Activated T-helper 1 cell treated with anti-CD3 and anti-CD28 coated beads, Interleukin-12 subunit alpha, Interleukin-12 subunit beta, Interleukin-2, Interleukin-4 antibody, amounts not matched to agents 30 ng/mL and 10 ng/mL and 1 ng/mL, durations not matched to agents 14 hours and 24 hours and 36 hours (primary cell): ENCODE measurements at regions not wholly inside any gene's neighbourhood (a gene's known extent, or its start where the extent isn't known, plus 50 kb on each side); places are given as distances from the start of the nearest gene placed in this dataset.

Source experiments
- DNase-seq: peaks from one replicate; pipeline ENCODE4 v3.0.0; 2021; ENCODE audit warnings: low spot score
- H3K27ac Mint-ChIP-seq: one replicate; pipeline ENCODE4 v1.8.0; 2021; ENCODE audit warnings: mild to moderate bottlenecking, mixed read lengths
- H3K27me3 Mint-ChIP-seq: one replicate; pipeline ENCODE4 v1.8.0; 2022; ENCODE audit warnings: mild to moderate bottlenecking, moderate library complexity, mixed read lengths; ENCODE audit not compliant: insufficient read depth
- H3K36me3 Mint-ChIP-seq: one replicate; pipeline ENCODE4 v1.8.0; 2021; ENCODE audit warnings: low read depth, mixed read lengths
- H3K4me1 Mint-ChIP-seq: one replicate; pipeline ENCODE4 v1.8.0; 2021; ENCODE audit warnings: low read depth, mixed read lengths
- H3K4me3 Mint-ChIP-seq: one replicate; pipeline ENCODE4 v1.8.0; 2021; ENCODE audit warnings: mild to moderate bottlenecking, moderate library complexity, mixed read lengths
- H3K9me3 Mint-ChIP-seq: one replicate; pipeline ENCODE4 v1.8.0; 2021; ENCODE audit warnings: mixed read lengths
- intact Hi-C: fragments of 100-400 bp; cut with micrococcal nuclease; formaldehyde crosslinking; loops from one replicate; pipeline ENCODE4 v1.15.1; 2024

DNA sequence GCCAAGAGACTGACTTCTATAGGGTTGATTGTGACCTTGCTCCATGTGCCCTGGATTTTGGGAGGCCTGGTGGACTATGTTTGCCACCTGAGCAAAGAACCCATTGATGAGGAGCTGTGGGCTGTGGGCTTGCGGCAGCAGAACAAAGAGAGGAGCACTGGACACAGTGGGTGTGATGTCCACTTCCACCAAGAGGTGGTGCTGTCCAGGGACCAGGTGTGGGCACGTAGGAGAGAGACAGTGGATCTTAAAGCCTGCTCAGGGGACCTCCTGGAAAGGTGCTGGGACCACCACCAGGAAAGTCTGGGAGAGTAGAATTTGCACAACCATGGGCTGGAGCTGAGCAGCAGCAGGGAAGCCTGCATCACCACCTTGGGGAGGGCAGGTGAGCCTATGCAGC lies 106.7 kb upstream of the ETS2 start:
- H3K36me3 Mint-ChIP-seq, result no peaks in the 10 kb centered on the region
- no peak overlapping the region for H3K4me3 Mint-ChIP-seq
- H3K27me3 Mint-ChIP-seq, result peaks cover 2% of the 10 kb centered on the region
- intact Hi-C loops, result no loop called here
- no peak for DNase-seq
- no peaks in the 10 kb centered on the region for H3K9me3 Mint-ChIP-seq
- H3K27ac Mint-ChIP-seq, result no peak overlapping the region
- H3K4me1 Mint-ChIP-seq, result no peaks in the 10 kb centered on the region

DNA sequence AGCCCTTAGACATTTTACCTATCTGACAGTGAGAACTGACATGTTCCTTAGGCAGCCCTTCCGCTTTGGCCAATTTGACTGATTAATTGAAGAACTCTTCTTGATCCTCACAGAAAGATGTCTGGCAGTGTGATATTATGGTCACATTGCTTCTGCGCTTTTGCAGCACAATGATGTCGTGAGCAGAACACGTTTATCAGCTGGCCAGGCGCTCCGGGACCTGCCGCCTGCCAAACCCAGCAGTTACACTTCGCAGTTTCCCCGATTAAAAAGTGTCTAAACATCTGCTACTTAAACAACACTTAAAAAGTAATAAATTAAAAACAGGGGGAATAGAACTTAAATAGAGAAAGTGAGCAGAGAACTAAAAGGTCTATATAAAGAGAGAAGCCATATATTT lies 103.5 kb upstream of the ETS2 start:
- Mint-ChIP-seq H3K4me1 (no peaks in the 10 kb centered on the region), H3K36me3 (no peaks in the 10 kb centered on the region), H3K4me3 (no peak overlapping the region), H3K9me3 (no peaks in the 10 kb centered on the region), H3K27me3 (peaks cover 4% of the 10 kb centered on the region), H3K27ac (no peak overlapping the region)
- intact Hi-C loops, result no loop called here
- DNase-seq, result no peak

DNA sequence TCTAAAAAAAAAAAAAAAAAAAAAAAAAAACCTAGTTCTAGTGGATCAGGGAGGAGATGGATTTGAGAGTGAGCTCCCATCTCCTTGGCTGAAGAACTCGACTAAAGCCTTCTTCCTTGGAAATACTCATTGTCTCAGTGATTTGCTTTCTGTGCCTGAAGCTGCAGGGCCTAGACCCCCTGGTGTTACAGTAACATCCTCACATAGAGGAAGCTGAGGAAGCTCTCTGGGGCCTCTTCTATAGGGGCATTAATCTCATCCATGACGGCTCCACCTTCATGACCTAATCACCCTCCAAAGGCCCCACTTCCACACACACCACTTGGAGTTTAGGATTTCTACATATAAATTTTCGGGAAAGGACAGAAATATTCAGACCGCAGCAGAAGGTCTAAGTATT lies 95.9 kb upstream of the ETS2 start:
- Mint-ChIP-seq H3K4me3 (no peak overlapping the region), H3K27me3 (peaks cover 15% of the 10 kb centered on the region), H3K4me1 (no peaks in the 10 kb centered on the region), H3K27ac (no peak overlapping the region), H3K36me3 (no peaks in the 10 kb centered on the region), H3K9me3 (no peaks in the 10 kb centered on the region)
- no peak for DNase-seq
- intact Hi-C loops, result loop anchor here (5.0 kb wide), 1 partner anchor 203 kb away; no protein-coding TSS in a partner anchor

DNA sequence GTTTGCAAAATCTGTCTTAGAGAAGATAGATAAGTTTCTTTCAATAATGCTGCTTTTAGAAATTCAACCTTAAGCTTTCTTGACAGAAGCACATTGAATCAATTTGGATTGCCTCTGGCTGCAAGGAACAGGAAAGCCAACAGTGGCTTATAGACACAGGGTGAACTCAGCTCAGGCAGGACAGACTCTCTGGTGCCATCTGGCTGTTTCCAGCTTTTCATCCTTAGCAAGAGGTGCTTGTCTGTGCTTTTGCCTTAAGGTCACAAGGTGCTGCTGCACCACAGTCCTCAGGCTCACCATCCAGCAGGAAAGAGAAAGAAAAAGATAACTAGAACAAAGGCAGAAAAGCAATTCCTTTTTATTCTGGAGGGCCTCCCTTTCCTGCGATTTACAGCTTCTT lies 93.7 kb upstream of the ETS2 start:
- peaks cover 15% of the 10 kb centered on the region for H3K27me3 Mint-ChIP-seq
- H3K36me3 Mint-ChIP-seq, result no peaks in the 10 kb centered on the region
- no peak overlapping the region for H3K4me3 Mint-ChIP-seq
- H3K4me1 Mint-ChIP-seq, result no peaks in the 10 kb centered on the region
- intact Hi-C loops, result loop anchor here (5.0 kb wide), 1 partner anchor 205 kb away; no protein-coding TSS in a partner anchor
- no peaks in the 10 kb centered on the region for H3K9me3 Mint-ChIP-seq
- no peak overlapping the region for H3K27ac Mint-ChIP-seq
- DNase-seq, result no peak

DNA sequence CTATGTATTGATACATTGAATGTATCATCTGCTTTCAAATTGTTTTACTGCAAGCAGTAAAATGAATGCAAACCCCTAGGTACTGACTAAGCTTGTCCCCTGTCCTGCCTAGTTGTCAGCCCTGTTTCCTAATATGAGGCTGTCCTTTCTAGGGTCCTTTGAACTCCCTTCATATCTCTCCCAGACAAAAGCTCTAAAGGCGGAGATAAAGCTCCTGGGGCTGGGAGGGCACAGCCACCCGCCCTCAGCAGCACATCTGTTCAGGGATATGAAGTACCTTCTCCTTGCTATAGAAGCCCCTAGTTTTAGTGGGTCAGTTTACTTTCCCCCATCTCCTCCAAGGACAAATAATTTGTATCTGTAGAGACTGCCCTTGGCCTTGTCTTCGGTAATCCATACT lies 93.1 kb upstream of the ETS2 start:
- peaks cover 15% of the 10 kb centered on the region for H3K27me3 Mint-ChIP-seq
- no peak overlapping the region for H3K27ac Mint-ChIP-seq
- intact Hi-C loops, result loop anchor here (5.0 kb wide), 1 partner anchor 205 kb away; no protein-coding TSS in a partner anchor
- no peaks in the 10 kb centered on the region for H3K4me1 Mint-ChIP-seq
- no peak for DNase-seq
- H3K9me3 Mint-ChIP-seq, result no peaks in the 10 kb centered on the region
- no peaks in the 10 kb centered on the region for H3K36me3 Mint-ChIP-seq
- no peak overlapping the region for H3K4me3 Mint-ChIP-seq

DNA sequence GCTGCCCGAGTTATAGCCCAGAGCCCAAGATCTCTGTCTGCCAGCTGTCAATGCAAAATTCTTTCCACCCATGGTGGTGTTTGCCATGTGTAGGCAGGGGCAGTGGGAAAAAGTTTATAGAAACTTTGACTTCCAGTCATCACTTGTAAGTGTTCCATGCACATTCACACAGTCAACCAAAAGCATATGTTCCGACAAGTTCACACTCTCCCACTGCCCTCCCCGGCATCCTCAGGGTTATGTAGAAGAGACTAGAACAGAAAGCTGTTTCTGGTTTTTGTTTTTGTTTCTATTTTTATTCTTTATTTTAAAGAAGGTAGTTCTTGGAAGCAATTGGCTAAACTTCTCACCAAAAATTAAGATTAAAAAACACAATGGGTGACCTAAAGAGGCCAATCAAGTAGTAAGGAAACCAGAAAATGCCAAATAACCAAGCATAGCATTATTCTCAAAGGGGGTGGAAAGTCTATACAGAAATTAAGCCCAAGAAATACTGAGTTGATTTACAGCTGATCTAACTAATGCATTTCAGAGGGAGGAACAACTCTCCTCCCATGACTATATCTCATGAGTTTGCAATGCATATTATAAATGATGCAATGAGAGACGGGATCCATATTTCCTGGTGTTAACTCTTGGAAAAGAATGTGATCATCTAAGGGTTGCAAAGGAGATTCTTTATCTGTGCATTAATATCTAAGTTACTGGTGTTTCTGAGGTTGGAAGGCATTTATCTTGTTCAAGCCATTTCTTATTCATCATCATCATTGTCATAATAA lies 91.5 kb upstream of the ETS2 start:
- no peak overlapping the region for H3K4me3 Mint-ChIP-seq
- no peak overlapping the region for H3K27ac Mint-ChIP-seq
- H3K27me3 Mint-ChIP-seq, result peaks cover 13% of the 10 kb centered on the region
- no peaks in the 10 kb centered on the region for H3K4me1 Mint-ChIP-seq
- no peaks in the 10 kb centered on the region for H3K36me3 Mint-ChIP-seq
- no peak for DNase-seq
- intact Hi-C loops, result loop anchor here (5.0 kb wide), 1 partner anchor 207 kb away; no protein-coding TSS in a partner anchor
- no peaks in the 10 kb centered on the region for H3K9me3 Mint-ChIP-seq

DNA sequence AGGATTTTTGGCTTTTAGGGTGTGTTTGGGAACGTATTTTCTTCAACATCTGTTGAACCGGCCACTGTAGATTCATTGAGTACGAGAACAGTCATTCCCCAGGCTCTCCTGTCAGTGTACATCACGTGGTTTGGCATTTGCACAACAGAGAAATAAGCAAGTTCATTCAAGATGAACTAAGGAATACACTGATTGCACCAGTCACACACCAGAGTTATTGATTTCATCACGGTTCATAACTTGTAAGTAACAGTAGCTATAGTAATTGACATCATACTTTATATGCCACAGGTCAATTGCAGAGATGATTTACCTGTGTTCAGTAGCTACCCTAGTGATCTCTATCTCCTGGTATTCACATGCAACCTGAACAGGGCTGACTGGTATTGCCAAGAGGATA lies 90.7 kb upstream of the ETS2 start:
- intact Hi-C loops, result loop anchor here (5.0 kb wide), 1 partner anchor 208 kb away; no protein-coding TSS in a partner anchor
- Mint-ChIP-seq H3K27ac (no peak overlapping the region), H3K4me3 (no peak overlapping the region), H3K36me3 (no peaks in the 10 kb centered on the region), H3K9me3 (no peaks in the 10 kb centered on the region), H3K4me1 (no peaks in the 10 kb centered on the region), H3K27me3 (peaks cover 13% of the 10 kb centered on the region)
- DNase-seq, result no peak

DNA sequence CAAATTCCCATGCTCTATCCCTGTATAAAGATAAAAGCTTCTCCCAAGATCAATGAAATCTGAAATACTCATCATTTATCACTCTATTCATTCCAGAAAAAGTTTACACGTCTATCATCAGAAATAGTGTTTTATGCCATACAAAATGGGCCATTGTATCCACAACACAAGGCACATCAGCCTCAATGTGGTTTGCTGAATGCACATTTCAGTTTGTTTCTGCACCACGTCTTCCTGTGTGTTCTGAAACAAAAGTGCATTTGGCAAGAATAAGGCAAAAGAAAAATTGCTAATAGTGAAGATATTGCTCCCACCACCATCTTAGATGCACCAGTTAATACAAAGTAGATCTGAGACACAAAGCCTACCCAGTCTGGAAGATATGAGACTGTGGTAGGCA lies 89.6 kb upstream of the ETS2 start:
- no peaks in the 10 kb centered on the region for H3K36me3 Mint-ChIP-seq
- H3K9me3 Mint-ChIP-seq, result no peaks in the 10 kb centered on the region
- no peak overlapping the region for H3K4me3 Mint-ChIP-seq
- peaks cover 11% of the 10 kb centered on the region for H3K27me3 Mint-ChIP-seq
- no peak overlapping the region for H3K27ac Mint-ChIP-seq
- no peak for DNase-seq
- H3K4me1 Mint-ChIP-seq, result no peaks in the 10 kb centered on the region
- intact Hi-C loops, result no loop called here

DNA sequence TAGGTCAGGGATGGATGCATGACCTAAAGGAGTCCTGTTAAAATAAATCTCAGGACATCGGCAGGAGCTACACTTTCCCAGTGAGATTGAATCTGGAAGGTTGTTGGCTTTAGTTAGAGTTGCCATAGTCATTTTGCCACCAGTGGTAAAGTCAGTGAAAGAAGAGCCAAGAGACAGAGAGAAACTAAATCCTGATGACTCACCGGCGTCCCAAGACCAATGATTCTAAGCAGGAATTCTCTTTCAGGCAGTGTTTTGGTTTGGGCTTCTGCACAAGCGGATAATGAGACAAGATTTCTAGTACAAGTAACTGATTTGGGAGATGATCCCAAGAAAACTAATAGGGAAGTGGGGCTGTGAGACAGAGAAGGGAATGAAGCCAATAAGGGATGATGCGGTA lies 88.8 kb upstream of the ETS2 start:
- H3K27me3 Mint-ChIP-seq, result peaks cover 8% of the 10 kb centered on the region
- no peaks in the 10 kb centered on the region for H3K4me1 Mint-ChIP-seq
- no peaks in the 10 kb centered on the region for H3K9me3 Mint-ChIP-seq
- intact Hi-C loops, result no loop called here
- no peaks in the 10 kb centered on the region for H3K36me3 Mint-ChIP-seq
- no peak overlapping the region for H3K27ac Mint-ChIP-seq
- H3K4me3 Mint-ChIP-seq, result no peak overlapping the region
- DNase-seq, result no peak

DNA sequence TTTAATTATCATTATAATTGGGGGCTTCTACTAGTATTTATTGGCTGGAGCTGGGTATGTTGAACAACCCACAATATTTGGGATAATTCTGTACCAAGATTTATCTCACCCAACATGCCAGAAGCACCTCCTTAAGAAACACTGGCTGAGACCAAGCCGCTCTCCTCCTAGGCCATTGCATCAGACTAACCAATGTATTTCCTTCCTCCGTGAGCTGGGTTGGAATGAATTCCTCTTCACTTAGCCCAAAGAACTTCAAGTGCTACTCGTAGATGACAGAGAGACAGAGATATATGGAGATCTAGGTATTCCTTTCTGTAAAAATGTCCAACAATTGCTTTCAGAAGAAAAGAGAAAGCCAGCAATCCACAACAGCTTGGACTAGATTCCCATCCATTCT lies 87.2 kb upstream of the ETS2 start:
- Mint-ChIP-seq H3K4me3 (no peak overlapping the region), H3K27me3 (peaks cover 4% of the 10 kb centered on the region), H3K27ac (no peak overlapping the region), H3K4me1 (no peaks in the 10 kb centered on the region), H3K36me3 (no peaks in the 10 kb centered on the region), H3K9me3 (no peaks in the 10 kb centered on the region)
- intact Hi-C loops, result no loop called here
- DNase-seq, result no peak

DNA sequence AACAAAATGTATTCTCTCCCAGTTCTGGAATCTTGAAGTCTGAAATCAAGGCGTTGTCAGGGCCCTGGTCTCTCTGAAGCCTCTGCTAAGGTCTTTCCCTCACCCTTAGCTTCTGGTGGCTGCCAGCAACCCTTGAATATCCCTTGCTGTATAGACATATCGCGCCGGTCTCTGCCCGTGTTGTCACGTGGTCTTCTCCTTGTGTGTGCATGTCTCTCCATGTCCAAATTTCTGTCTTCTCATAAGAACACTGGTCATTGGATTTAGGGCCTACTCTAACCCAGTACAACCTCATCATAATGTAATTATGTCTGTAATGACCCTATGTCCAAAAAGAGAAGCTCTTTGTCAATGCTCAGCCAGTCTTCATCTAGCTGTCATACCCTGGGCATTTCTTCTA lies 85.7 kb upstream of the ETS2 start:
- Mint-ChIP-seq H3K4me1 (no peaks in the 10 kb centered on the region), H3K4me3 (no peak overlapping the region), H3K36me3 (no peaks in the 10 kb centered on the region), H3K27me3 (no peaks in the 10 kb centered on the region), H3K27ac (no peak overlapping the region), H3K9me3 (peaks cover 8% of the 10 kb centered on the region)
- DNase-seq, result no peak
- intact Hi-C loops, result no loop called here

DNA sequence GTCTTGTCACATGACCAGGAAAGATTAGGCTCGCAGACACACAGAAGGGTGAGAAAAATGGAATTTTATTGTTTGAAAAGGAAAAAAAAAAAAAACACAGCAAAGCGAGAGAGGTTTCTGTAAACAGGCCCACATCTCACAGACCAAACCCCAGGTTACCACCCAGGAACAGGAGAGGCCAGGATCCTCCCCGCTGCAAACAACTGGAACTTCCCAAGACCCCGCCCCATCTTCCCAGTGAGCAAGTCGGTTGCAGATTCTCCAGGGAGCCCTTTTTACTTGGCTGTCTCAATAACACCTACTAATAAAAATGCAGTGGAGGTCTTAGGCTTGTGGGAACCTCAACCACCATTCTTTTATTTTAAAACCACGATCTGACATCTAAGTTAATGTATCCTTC lies 84.7 kb upstream of the ETS2 start:
- H3K9me3 Mint-ChIP-seq, result peaks cover 18% of the 10 kb centered on the region
- DNase-seq, result no peak
- H3K4me3 Mint-ChIP-seq, result no peak overlapping the region
- H3K4me1 Mint-ChIP-seq, result no peaks in the 10 kb centered on the region
- intact Hi-C loops, result no loop called here
- no peak overlapping the region for H3K27ac Mint-ChIP-seq
- H3K36me3 Mint-ChIP-seq, result no peaks in the 10 kb centered on the region
- no peaks in the 10 kb centered on the region for H3K27me3 Mint-ChIP-seq

DNA sequence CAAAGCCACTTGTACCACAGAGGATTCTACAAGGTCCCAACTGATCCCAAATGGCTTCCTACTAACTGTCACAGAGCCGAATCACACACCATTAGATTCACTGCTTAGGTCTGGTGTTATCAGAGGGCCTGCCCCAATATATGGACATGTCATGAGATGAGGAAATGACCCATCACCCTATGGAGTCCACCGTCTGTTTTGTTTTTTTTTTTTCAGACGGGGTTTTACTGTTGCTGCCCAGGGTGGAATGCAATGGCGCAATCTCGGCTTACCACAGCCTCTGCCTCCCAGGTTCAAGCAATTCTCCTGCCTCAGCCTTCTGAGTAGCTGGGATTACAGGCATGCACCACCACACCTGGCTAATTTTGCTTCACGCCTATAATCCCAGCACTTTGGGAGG lies 83.8 kb upstream of the ETS2 start:
- Mint-ChIP-seq H3K9me3 (peaks cover 19% of the 10 kb centered on the region), H3K27ac (no peak overlapping the region)

More for the DNA sequence above, 83.8 kb upstream of the ETS2 start:
- Mint-ChIP-seq H3K4me3 (no peak overlapping the region), H3K36me3 (no peaks in the 10 kb centered on the region), H3K4me1 (no peaks in the 10 kb centered on the region), H3K27me3 (no peaks in the 10 kb centered on the region)
- intact Hi-C loops, result no loop called here
- no peak for DNase-seq
